ENCODE measurements at regions not wholly inside any gene's neighbourhood (a gene's known extent, or its start where the extent isn't known, plus 50 kb on each side); places are given as distances from the start of the nearest gene placed in this dataset.

- TF ChIP-seq CTCF (IDR thresholded peaks at IDR 0.05) (no peak), POLR2A (IDR thresholded peaks at IDR 0.05; ENCODE audit: low read length) (no peak), EP300 (IDR thresholded peaks at IDR 0.05) (no peak), SMC3 (IDR thresholded peaks at IDR 0.05) (no peak), HOXB5 (CRISPR knock-in tag; IDR thresholded peaks at IDR 0.05) (no peak), ZFP36 (IDR thresholded peaks at IDR 0.05; ENCODE audit: borderline replicate concordance, partially characterized antibody) (no peak), KDM1A (IDR thresholded peaks at IDR 0.05; ENCODE audit: low read depth) (no peak), USF2 (IDR thresholded peaks at IDR 0.05) (no peak), JUN (IDR thresholded peaks at IDR 0.05) (no peak), HOXA7 (CRISPR knock-in tag; IDR thresholded peaks at IDR 0.05) (no peak), POLR2AphosphoS2 (conservative IDR thresholded peaks at IDR 0.05; ENCODE audit: low read length) (no peak)
- TF ChIP-seq, protein P1, sequence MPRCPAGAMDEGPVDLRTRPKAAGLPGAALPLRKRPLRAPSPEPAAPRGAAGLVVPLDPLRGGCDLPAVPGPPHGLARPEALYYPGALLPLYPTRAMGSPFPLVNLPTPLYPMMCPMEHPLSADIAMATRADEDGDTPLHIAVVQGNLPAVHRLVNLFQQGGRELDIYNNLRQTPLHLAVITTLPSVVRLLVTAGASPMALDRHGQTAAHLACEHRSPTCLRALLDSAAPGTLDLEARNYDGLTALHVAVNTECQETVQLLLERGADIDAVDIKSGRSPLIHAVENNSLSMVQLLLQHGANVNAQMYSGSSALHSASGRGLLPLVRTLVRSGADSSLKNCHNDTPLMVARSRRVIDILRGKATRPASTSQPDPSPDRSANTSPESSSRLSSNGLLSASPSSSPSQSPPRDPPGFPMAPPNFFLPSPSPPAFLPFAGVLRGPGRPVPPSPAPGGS (IDR thresholded peaks at IDR 0.05), result no peak
These were observed 489.4 kb downstream of the PRELID2 start for GRCh38 chr5:145345511-145346287.

Data from A549 (cell line).